ENCODE measurements at regions not wholly inside any gene's neighbourhood (a gene's known extent, or its start where the extent isn't known, plus 50 kb on each side); places are given as distances from the start of the nearest gene placed in this dataset.
"Not testable (repeated sequence)": the region's sequence is repeated elsewhere in the genome, so short reads cannot be mapped to it uniquely, and the experiment has no call there.

- not testable (repeated sequence) for TF ChIP-seq POLR2A (IDR thresholded peaks at IDR 0.05; ENCODE audit: low read depth, low read length); CTCF (IDR thresholded peaks at IDR 0.05; ENCODE audit: extremely low read depth in 1 of 2, insufficient read depth in 1 of 2, low read depth in 1 of 2, low read length in 2 of 2); POLR2AphosphoS5 (IDR thresholded peaks at IDR 0.05; ENCODE audit: insufficient read depth, low read depth, low read length); EZH2 (IDR thresholded peaks at IDR 0.05; ENCODE audit: borderline replicate concordance, low read depth, low read length, severe bottlenecking); MYC (IDR thresholded peaks at IDR 0.05; ENCODE audit: low read depth, low read length); GATA2 (IDR thresholded peaks at IDR 0.05; ENCODE audit: insufficient read depth, insufficient read length, low read depth, low read length); MAX (IDR thresholded peaks at IDR 0.05; ENCODE audit: insufficient read depth, insufficient read length)
These were observed 90.3 kb upstream of the FAM90A1 start for GRCh38 chr12:8317675-8318074.

All from endothelial cell of umbilical vein (primary cell).